DLD1 (cell line): ENCODE measurements at regions not wholly inside any gene's neighbourhood (a gene's known extent, or its start where the extent isn't known, plus 50 kb on each side); places are given as distances from the start of the nearest gene placed in this dataset.

Experiments
- in situ Hi-C: cut with HindIII; loops from 2 replicates; pipeline ENCODE4 v1.10.0; 2017; ENCODE audit warnings: low sequenced_read_pairs

GRCh38 chr4:187294861-187295260, 571.2 kb upstream of the FAT1 start:
- in situ Hi-C loops = no loop called here

GRCh38 chr4:187301923-187302322, 578.3 kb upstream of the FAT1 start:
- in situ Hi-C loops = no loop called here

DNA sequence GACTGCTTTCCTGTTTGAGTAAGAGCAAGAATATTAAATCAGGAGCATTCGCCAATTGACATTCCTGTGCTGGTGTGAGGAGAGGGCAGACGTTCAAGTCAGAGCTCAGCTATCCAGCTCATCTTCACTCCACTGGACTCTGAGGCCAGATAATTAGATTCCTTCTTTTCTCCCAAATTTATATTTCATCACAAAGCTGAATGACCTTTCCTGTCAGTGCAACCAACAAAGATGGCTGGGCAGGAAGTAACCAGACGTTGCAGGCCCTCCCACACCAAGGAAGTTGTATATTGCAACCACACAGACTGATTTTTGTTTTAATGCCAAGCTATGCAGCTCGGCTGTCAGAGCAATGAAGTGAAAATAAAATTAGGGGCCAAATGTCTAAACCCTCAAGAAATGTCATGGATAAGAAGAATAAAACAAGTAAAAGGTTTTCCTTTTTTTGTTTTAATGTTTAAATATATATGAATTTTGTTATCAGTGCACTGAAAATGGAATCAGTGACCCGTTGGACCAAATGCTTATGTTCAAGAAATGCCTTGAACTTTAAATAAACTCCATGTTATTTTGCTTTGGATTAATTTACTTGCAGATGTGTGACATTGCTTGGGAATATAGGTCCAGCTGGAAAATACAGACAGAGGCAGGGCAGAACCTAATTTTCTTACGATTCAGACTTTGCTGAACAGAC, 578.9 kb upstream of the FAT1 start:
- in situ Hi-C loops = no loop called here

DNA sequence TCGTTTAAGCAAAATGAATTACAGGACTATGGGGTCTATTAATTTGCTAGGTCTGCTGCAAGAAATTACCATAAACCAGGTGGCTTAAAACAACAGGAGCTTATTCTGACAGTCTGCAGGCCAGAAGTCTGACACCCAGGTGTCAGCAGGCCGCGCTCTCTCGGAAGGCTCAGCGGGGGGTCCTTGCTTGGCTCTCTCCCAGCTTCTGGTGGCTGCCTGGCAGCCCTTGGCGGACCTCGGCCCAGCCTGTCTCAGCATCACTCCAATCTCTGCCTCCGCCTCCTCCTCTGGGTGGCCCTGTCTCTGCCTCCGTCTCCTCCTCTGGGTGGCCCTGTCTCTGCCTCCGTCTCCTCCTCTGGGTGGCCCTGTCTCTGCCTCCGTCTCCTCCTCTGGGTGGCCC, 580.5 kb upstream of the FAT1 start:
- in situ Hi-C loops = no loop called here

GRCh38 chr4:187307131-187307530, 583.5 kb upstream of the FAT1 start:
- in situ Hi-C loops = no loop called here

DNA sequence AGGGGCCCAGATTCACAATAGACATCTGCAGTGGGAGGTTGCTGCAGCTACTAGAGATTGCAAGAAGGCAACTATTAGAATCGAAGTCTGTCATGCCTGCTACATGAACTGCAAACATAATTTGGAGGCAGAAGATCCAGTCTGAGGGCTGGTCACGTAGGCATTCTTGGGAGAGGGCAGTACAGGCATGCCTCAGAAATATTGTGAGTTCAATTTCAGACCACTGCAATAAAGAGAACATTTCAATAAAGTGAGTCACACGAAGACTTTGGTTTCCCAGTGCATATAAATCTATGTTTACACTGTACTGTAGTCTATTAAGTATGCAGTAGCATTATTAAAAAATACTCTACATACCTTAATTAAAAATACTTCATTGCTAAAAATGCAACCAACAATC, 585.8 kb upstream of the FAT1 start:
- in situ Hi-C loops = no loop called here

DNA sequence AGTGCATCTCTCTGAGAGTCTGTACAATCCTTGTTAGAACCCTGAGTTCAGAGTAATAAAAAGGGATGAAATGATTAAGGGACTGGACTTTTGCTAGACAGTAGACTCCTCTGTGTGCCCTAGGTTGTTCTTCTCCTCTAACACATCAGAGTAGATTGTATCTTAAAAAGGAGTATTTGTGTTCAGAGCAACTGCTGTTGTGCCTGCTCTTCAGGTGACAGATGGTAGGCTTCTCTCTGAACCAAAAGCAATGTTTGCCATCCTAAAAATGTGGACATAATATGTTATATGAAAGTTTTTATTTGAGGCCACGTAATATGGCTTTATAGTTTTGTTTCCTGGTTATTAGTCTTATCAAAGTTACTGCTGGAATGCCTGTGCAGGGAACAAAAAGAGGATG, 588.6 kb upstream of the FAT1 start:
- in situ Hi-C loops = no loop called here

- in situ Hi-C loops = no loop called here
Observed at GRCh38 chr4:187317799-187318198, 594.1 kb upstream of the FAT1 start.

DNA sequence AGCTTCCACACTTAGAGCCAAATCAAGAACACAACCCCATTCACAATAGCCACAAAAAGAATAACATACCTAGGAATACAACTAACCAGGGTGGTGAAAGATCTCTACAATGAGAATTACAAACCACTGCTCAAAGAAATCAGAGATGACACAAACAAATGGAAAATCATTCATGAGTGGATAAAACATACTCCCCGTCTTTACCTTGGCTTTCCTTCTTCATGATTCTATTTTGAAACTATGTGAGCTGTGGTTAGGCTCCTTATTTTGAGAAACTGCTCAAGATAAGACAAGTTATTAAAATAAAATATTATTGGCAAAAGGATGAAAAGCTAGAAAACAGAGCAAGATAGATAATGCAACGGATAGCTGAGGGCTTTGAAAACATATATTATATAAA, 598.1 kb upstream of the FAT1 start:
- in situ Hi-C loops = no loop called here

GRCh38 chr4:187332141-187332540, 608.5 kb upstream of the FAT1 start:
- in situ Hi-C loops = no loop called here

- in situ Hi-C loops = no loop called here
Observed at GRCh38 chr4:187333151-187333550, 609.5 kb upstream of the FAT1 start.

GRCh38 chr4:187335339-187335738, 611.7 kb upstream of the FAT1 start:
- in situ Hi-C loops = no loop called here

- in situ Hi-C loops = no loop called here
Observed at GRCh38 chr4:187354740-187355139, 631.1 kb upstream of the FAT1 start.

GRCh38 chr4:187357045-187357643, 633.5 kb upstream of the FAT1 start:
- in situ Hi-C loops = no loop called here

- in situ Hi-C loops = no loop called here
Observed at GRCh38 chr4:187357821-187358220, 634.2 kb upstream of the FAT1 start.

GRCh38 chr4:187362937-187363857, 632.4 kb upstream of the ZFP42 start:
- in situ Hi-C loops = no loop called here

DNA sequence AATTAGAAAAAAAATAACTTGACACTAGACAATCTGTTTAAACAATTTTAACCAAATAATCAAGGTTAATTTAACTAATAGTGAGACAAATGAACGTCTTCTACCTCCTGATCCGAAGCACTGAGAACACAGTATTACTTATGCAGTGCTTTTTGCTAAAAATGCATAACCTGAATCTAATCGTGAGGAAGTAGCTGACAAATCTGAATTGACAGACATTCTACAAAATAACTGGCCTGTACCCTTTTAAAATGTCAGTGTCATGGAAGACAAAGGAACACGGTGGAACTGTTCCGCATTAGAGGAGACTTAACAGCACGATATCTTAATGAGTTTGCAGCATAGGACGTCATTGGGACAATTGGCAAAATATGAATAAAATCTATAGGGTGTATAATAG, 631.2 kb upstream of the ZFP42 start:
- in situ Hi-C loops = no loop called here

DNA sequence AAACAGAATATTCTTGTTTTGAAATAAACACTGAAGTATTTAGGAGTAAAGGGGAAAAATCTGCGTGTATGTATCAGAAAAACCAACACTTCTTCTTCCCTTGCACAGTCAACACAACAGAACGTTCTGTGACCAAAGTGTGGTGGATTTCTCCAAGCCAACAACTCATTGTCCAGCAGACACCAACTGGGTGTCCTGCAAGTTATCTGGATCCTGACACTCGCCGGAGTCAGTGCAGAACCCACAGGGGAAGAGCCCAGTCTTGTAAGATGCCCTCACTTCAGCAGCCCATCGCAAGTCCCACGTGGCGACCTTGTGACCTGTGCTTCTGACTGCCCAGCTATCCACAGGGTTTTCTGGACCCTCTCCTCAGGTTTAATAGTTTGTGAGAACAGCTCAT, 630.7 kb upstream of the ZFP42 start:
- in situ Hi-C loops = no loop called here

DNA sequence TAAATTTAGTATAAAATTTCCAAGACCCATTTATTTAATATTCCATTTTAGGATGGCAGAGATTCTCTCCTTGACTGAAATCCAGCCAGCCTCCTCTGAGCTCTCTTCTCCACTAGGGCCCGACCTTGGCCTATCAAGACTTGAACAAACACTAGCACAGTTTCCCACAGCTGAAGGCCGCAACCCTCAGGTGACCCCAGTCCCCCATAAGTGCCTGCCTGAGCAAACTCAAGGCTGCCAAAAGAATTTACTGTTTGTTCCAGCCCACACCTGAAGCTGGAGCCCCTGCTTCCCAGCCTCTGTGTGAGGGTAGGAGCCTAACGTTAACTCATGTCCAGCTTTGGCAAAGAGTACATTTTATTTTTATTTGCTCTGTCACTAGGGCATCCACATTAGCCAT, 629.0 kb upstream of the ZFP42 start:
- in situ Hi-C loops = no loop called here

GRCh38 chr4:187370918-187371317, 624.7 kb upstream of the ZFP42 start:
- in situ Hi-C loops = no loop called here

GRCh38 chr4:187378441-187378840, 617.1 kb upstream of the ZFP42 start:
- in situ Hi-C loops = no loop called here

- in situ Hi-C loops = no loop called here
Observed at GRCh38 chr4:187380181-187380581, 615.4 kb upstream of the ZFP42 start.
